ENCODE measurements at regions not wholly inside any gene's neighbourhood (a gene's known extent, or its start where the extent isn't known, plus 50 kb on each side); places are given as distances from the start of the nearest gene placed in this dataset.
A peak's percentile ranks its signal among the peaks of the same experiment; 100 is the strongest.

- Histone ChIP-seq H2BK15ac (ENCODE audit: low read depth, low read length) (no peak overlapping the region), H2AFZ (ENCODE audit: low read length) (no peak overlapping the region), H4K8ac (replicated peaks; ENCODE audit: insufficient read length, low read depth, low read length) (no peak overlapping the region), H3K79me1 (ENCODE audit: insufficient read depth, low read depth, low read length, poor library complexity, severe bottlenecking) (peaks cover 8% of the 10 kb centered on the region), H3K23me2 (ENCODE audit: insufficient read length, low read depth, low read length, poor library complexity, severe bottlenecking) (no peaks in the 10 kb centered on the region), H3K9me3 (ENCODE audit: control insufficient read depth, low read depth, low read length) (no peaks in the 10 kb centered on the region), H2BK5ac (ENCODE audit: insufficient read length, low read length) (no peak overlapping the region), H3T11ph (ENCODE audit: low read length) (no peak overlapping the region), H3K4ac (ENCODE audit: low read depth, low read length) (no peak overlapping the region), H3K4me1 (ENCODE audit: insufficient read depth, low read length) (no peaks in the 10 kb centered on the region), H2BK120ac (ENCODE audit: low read depth, low read length, poor library complexity, severe bottlenecking) (no peak overlapping the region), H2AK5ac (ENCODE audit: insufficient read length, low read length) (no peak overlapping the region), H3K23ac (ENCODE audit: insufficient read length, low read depth, low read length) (no peak overlapping the region), H3K4me2 (ENCODE audit: insufficient read depth, insufficient read length, low read length) (peak overlapping the region; percentile 54), H3K56ac (ENCODE audit: insufficient read length, low read depth, low read length) (no peak overlapping the region), H2BK12ac (ENCODE audit: insufficient read length, low read depth, low read length) (no peak overlapping the region), H4K91ac (ENCODE audit: insufficient read length, low read depth, low read length) (no peak overlapping the region), H3K27ac (ENCODE audit: insufficient read length, low read depth, low read length) (no peak overlapping the region), H3K9ac (ENCODE audit: extremely low read depth, insufficient read length, low read length) (peak overlapping the region; percentile 3), H2BK20ac (ENCODE audit: low read depth, low read length, poor library complexity, severe bottlenecking) (no peak overlapping the region), H3K14ac (ENCODE audit: insufficient read depth, low read length) (no peak overlapping the region), H3K27me3 (ENCODE audit: insufficient read depth, low read length) (no peaks in the 10 kb centered on the region), H4K5ac (ENCODE audit: insufficient read length, low read depth, low read length) (no peak overlapping the region), H3K18ac (ENCODE audit: insufficient read length, low read depth, low read length) (no peak overlapping the region), H3K79me2 (ENCODE audit: insufficient read depth, low read length) (peaks cover 8% of the 10 kb centered on the region; the same call in 1 of the 2 replicates), H4K20me1 (ENCODE audit: control insufficient read depth, insufficient read depth, insufficient read length) (no peaks in the 10 kb centered on the region)
- H3K27ac Mint-ChIP-seq, result peak overlapping the region in 2 of 3 experiments; percentile 98; a peak in 5 of 7 replicates
- peaks cover 2 to 17% of the 10 kb centered on the region in 2 experiments; a peak in 4 of 5 replicates for H3K9me3 Mint-ChIP-seq
- peak overlapping the region; percentile 94 to 97 for H3K4me3 Mint-ChIP-seq
- peak; percentile 59 for DNase-seq
- H3K4me1 Mint-ChIP-seq, result peaks cover 3 to 8% of the 10 kb centered on the region in 2 experiments
- no CpG with 5 or more reads among the region's 15 CpGs for WGBS (ENCODE audit: extremely low coverage, insufficient read length, low lambda C conversion rate)
- no peak for TF ChIP-seq CTCF (conservative IDR thresholded peaks at IDR 0.05)
- H3K27me3 Mint-ChIP-seq (ENCODE audit: low read depth), result no peaks in the 10 kb centered on the region
- H3K36me3 Mint-ChIP-seq (ENCODE audit: insufficient read depth in 1 of 3, low read depth in 3 of 3), result peaks cover 11 to 31% (median 19%) of the 10 kb centered on the region in 3 experiments
Observed at GRCh38 chr19:27794494-27795042, 1418.4 kb downstream of the UQCRFS1 start.
